Activated T-helper 1 cell treated with anti-CD3 and anti-CD28 coated beads, Interleukin-12 subunit alpha, Interleukin-12 subunit beta, Interleukin-2, Interleukin-4 antibody, amounts not matched to agents 30 ng/mL and 10 ng/mL and 1 ng/mL, durations not matched to agents 14 hours and 24 hours and 36 hours (primary cell): ENCODE measurements at regions not wholly inside any gene's neighbourhood (a gene's known extent, or its start where the extent isn't known, plus 50 kb on each side); places are given as distances from the start of the nearest gene placed in this dataset.
"Not testable (repeated sequence)": the region's sequence is repeated elsewhere in the genome, so short reads cannot be mapped to it uniquely, and the experiment has no call there.

Source experiments
- DNase-seq: peaks from one replicate; pipeline ENCODE4 v3.0.0; 2021; ENCODE audit warnings: low spot score
- H3K27ac Mint-ChIP-seq: one replicate; pipeline ENCODE4 v1.8.0; 2021; ENCODE audit warnings: mild to moderate bottlenecking, mixed read lengths
- H3K27me3 Mint-ChIP-seq: one replicate; pipeline ENCODE4 v1.8.0; 2022; ENCODE audit warnings: mild to moderate bottlenecking, moderate library complexity, mixed read lengths; ENCODE audit not compliant: insufficient read depth
- H3K36me3 Mint-ChIP-seq: one replicate; pipeline ENCODE4 v1.8.0; 2021; ENCODE audit warnings: low read depth, mixed read lengths
- H3K4me1 Mint-ChIP-seq: one replicate; pipeline ENCODE4 v1.8.0; 2021; ENCODE audit warnings: low read depth, mixed read lengths
- H3K4me3 Mint-ChIP-seq: one replicate; pipeline ENCODE4 v1.8.0; 2021; ENCODE audit warnings: mild to moderate bottlenecking, moderate library complexity, mixed read lengths
- H3K9me3 Mint-ChIP-seq: one replicate; pipeline ENCODE4 v1.8.0; 2021; ENCODE audit warnings: mixed read lengths
- intact Hi-C: fragments of 100-400 bp; cut with micrococcal nuclease; formaldehyde crosslinking; loops from one replicate; pipeline ENCODE4 v1.15.1; 2024

DNA sequence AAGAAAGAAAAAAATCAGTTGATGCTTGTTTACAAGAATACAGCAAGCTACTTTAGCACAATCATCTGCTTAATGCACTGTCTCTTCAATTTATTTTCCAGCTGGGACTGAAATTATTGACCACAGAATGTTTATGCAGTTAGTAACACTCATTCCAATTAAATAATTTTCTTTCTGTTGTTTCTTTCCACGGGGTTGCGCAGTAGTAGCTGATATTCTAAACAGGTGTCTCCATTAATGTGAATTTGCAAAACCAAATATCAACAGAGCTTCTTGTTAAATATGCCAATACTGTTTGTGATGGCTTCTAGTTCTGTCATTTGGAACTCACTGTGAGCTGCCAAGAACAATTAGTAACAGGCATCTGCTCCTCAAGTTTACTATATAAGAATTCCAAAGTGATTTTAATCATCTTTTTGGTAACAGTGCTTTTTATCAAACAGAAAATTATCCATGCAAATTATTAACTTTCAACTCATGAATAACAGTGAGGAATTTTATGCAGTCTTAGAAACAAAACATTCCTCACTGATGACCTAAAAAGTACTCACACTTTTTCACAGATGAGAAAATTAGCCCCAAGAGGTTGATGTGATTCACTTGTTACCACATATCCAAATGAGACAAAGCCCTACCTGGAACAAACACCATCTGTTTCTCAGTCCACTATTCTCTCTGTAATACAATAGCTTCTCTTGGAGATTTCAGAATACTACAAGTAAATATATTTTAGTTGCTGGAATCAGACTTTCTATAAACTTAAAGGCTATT lies 567.6 kb upstream of the RGMB start:
- Mint-ChIP-seq H3K27me3 (no peaks in the 10 kb centered on the region), H3K27ac (no peak overlapping the region), H3K4me1 (no peaks in the 10 kb centered on the region), H3K36me3 (no peaks in the 10 kb centered on the region), H3K4me3 (no peak overlapping the region), H3K9me3 (no peaks in the 10 kb centered on the region)
- intact Hi-C loops: no loop called here
- DNase-seq: no peak

DNA sequence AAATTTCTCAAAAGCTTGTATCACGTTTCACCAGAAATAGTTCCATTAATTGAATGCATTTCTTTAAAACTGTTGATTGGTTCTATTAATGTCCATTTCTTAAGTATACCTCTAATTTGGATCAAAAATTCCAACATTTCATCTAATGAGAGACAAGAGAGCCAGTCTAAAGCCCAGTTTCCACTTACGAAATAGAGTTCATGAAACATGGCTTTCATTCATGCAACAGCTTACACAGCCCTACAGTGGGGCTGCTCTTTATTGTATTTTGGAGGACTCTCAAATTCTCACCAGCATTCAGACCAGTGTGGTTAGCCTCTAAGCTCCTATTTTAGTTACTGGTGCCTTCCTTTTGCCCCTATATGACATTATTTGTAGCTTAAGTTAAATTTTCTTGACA lies 566.9 kb upstream of the RGMB start:
- no peak for DNase-seq
- H3K27ac Mint-ChIP-seq: no peak overlapping the region
- H3K4me3 Mint-ChIP-seq: no peak overlapping the region
- H3K36me3 Mint-ChIP-seq: no peaks in the 10 kb centered on the region
- no peaks in the 10 kb centered on the region for H3K27me3 Mint-ChIP-seq
- intact Hi-C loops: no loop called here
- no peaks in the 10 kb centered on the region for H3K4me1 Mint-ChIP-seq
- no peaks in the 10 kb centered on the region for H3K9me3 Mint-ChIP-seq

DNA sequence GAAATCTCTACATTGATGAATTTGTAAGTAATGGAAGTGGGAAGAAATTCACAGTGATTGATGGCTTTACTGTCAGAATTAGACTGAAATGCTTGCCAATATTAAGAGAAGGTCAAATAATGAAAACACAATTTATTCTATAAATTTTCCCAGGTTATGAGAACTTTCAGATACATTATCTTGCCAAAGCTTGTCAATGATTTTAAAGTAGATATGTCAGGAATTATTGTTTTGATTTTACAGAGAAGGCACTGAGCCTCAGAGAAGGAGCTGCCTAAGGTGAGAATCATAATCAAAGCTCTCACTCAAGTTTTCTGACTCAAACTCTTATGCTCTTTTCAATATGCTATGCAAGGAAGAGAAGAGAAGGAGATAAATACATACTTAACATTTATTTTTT lies 564.0 kb upstream of the RGMB start:
- H3K4me1 Mint-ChIP-seq: no peaks in the 10 kb centered on the region
- H3K9me3 Mint-ChIP-seq: no peaks in the 10 kb centered on the region
- no peak for DNase-seq
- no peaks in the 10 kb centered on the region for H3K27me3 Mint-ChIP-seq
- H3K27ac Mint-ChIP-seq: no peak overlapping the region
- no peaks in the 10 kb centered on the region for H3K36me3 Mint-ChIP-seq
- no peak overlapping the region for H3K4me3 Mint-ChIP-seq
- intact Hi-C loops: no loop called here

DNA sequence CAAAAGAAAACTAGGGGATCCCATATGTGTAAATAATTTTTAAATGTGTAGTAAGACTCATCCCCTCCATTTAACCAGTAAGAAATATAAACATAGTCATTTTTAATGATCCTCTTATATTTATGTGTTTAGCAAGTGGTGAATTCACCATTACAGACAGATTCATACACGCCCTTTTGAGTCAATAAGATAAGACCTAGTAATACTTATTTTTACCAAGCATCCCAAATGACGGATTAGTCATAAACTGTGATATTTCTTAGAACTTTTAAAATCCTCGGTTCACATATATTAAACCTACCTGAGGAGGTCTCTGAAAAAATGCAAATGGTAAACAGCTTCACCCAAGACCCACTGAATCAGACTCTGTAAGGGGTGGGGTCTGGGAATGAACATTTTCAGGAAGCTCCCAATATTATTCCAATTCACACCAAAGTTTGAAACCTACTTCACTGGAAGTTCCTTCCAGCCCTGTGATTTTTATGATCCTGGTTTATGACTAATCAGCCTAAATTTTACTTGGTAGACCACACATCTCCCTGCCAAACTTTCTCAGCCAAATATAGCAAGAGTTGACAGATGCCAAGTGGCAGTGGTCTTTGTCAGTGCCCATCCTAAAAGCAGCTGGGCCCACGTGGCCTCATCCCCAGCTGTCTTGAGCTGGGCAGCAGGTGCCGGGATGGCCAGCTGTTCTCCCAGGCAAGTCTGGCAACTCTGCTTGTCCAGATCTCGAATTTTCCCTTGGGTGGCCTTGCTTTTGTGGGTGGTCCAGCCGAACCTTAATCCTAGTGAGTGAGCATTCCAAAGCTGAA lies 559.0 kb upstream of the RGMB start:
- Mint-ChIP-seq H3K4me1 (peaks cover 5% of the 10 kb centered on the region), H3K9me3 (no peaks in the 10 kb centered on the region), H3K27ac (no peak overlapping the region), H3K27me3 (no peaks in the 10 kb centered on the region), H3K4me3 (no peak overlapping the region), H3K36me3 (no peaks in the 10 kb centered on the region)
- intact Hi-C loops: no loop called here
- DNase-seq: no peak

DNA sequence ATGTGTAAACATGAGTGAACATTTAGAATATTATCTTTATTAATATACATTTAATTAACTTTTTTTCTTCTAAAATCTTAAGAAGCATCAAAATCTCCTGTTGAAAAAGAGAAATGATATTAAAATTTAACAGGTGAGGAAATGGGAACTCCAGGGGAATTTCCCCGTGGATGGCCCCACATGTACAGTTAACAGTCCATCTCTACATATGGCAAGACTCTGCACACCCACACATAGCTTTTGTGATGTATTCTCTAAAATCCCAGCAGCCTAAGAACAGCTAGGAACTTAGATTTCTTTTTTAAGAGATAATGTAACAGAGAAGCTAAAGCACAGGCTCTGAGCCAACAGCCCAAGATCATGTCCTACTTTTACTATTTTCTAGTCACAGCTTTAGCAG lies 556.3 kb upstream of the RGMB start:
- H3K27me3 Mint-ChIP-seq: no peaks in the 10 kb centered on the region
- H3K27ac Mint-ChIP-seq: no peak overlapping the region
- no peaks in the 10 kb centered on the region for H3K36me3 Mint-ChIP-seq
- no peak overlapping the region for H3K4me3 Mint-ChIP-seq
- intact Hi-C loops: no loop called here
- DNase-seq: no peak
- peaks cover 5% of the 10 kb centered on the region for H3K4me1 Mint-ChIP-seq
- H3K9me3 Mint-ChIP-seq: no peaks in the 10 kb centered on the region

DNA sequence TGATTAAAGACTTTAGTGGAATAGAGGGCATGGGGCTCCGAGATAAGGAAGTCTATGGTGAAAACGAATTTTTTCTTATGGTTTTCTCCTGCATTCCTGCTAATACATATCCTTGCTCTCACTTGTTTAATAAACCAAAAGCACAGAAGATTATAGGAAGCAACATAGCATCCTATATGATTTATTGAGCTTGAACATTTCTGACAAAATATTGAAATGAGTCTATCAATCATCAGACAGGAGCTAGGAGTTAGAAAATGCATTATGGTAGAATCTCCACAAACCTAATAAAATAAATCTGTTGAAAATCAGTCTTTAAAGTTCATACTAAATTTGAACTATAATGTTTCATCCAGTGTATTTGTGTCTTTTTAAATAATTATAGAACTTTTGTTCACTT lies 554.6 kb upstream of the RGMB start:
- Mint-ChIP-seq H3K4me1 (peaks cover 5% of the 10 kb centered on the region), H3K4me3 (no peak overlapping the region)
- DNase-seq: no peak

DNA sequence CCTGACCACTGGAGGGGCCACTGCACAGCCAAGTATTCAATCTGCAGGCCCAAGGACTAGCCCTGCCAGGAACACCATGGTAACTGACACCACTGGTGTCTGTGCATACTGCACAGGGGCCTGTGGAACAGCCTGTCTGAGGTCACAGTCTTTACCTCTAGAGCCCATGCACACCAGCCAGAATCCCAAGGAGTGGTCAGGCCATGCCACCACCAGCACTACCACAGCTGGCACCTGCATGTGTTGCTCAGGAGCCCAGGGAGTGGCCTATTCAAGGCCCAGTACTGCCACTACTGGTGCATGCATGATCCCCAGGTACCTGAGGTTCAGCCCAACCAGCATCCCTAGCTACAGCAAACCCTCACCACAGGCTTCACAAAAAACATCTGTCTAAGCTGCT lies 546.0 kb upstream of the RGMB start:
- intact Hi-C loops: no loop called here
- no peak overlapping the region for H3K4me3 Mint-ChIP-seq
- no peaks in the 10 kb centered on the region for H3K4me1 Mint-ChIP-seq
- peaks cover 8% of the 10 kb centered on the region for H3K9me3 Mint-ChIP-seq
- DNase-seq: no peak
- no peak overlapping the region for H3K27ac Mint-ChIP-seq
- no peaks in the 10 kb centered on the region for H3K27me3 Mint-ChIP-seq
- H3K36me3 Mint-ChIP-seq: no peaks in the 10 kb centered on the region

More for the DNA sequence above, 554.6 kb upstream of the RGMB start:
- Mint-ChIP-seq H3K27me3 (no peaks in the 10 kb centered on the region), H3K27ac (no peak overlapping the region), H3K36me3 (no peaks in the 10 kb centered on the region), H3K9me3 (peaks cover 3% of the 10 kb centered on the region)
- intact Hi-C loops: no loop called here

DNA sequence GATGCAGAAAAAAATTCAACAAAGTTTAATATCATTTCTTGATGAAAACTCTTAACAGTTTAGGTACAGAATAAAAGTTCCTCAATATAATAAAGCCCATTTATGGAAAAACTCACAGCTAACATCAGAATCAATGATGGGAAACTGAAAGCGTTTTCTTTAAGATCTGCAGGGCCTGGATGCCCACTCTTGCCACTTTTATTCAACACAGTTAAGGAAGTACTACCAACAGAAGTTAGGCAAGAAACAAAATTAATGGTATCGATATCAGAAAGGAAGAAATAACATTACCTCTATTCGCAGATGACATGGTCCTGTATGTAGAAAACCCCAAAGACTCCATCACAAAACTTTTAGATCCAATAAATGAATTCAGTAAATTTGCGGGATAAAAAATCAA lies 542.4 kb upstream of the RGMB start:
- H3K36me3 Mint-ChIP-seq: no peaks in the 10 kb centered on the region
- intact Hi-C loops: loop anchor here (5.0 kb wide), 1 partner anchor 541 kb away; the partner anchor contains the start of gene RGMB
- no peak overlapping the region for H3K4me3 Mint-ChIP-seq
- no peak for DNase-seq
- H3K4me1 Mint-ChIP-seq: no peaks in the 10 kb centered on the region
- H3K9me3 Mint-ChIP-seq: peaks cover 6% of the 10 kb centered on the region
- H3K27ac Mint-ChIP-seq: no peak overlapping the region
- no peaks in the 10 kb centered on the region for H3K27me3 Mint-ChIP-seq

DNA sequence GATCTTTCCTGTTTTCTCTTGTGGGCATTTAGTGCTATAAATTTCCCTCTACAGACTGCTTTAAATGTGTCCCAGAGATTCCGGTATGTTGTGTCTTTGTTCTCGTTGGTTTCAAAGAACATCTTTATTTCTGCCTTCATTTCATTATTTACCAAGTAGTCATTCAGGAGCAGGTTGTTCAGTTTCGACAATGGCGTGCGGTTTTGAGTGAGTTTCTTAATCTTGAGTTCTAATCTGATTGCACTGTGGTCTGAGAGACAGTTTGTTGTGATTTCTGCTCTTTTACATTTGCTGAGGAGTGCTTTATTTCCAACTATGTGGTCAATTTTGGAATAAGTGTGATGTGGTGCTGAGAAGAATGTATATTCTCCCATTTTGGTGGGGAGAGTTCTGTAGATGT lies 535.7 kb upstream of the RGMB start:
- peaks cover 19% of the 10 kb centered on the region for H3K9me3 Mint-ChIP-seq
- intact Hi-C loops, H3K4me3 Mint-ChIP-seq, H3K27ac Mint-ChIP-seq, DNase-seq, H3K4me1 Mint-ChIP-seq, H3K27me3 Mint-ChIP-seq, H3K36me3 Mint-ChIP-seq: not testable (repeated sequence)

DNA sequence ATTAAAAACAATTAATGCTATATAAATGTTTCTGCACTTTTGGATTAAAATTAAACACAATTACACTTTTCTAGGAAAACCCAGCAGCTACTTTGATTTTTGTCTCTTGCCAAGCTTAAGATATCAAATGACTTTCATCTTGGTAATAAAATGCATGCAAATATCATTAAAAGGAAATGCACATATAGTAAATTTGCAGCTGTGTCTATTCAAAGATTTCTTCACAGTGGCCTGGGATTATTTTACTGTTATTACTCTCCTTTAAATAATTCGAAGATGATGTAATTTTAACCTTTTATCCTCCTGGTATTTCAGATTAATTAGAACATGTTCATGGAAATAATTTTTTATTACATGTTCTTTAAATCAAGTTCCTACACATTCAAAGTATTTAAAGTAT lies 529.5 kb upstream of the RGMB start:
- Mint-ChIP-seq H3K4me1 (no peaks in the 10 kb centered on the region), H3K4me3 (no peak overlapping the region), H3K27me3 (no peaks in the 10 kb centered on the region), H3K27ac (no peak overlapping the region), H3K36me3 (no peaks in the 10 kb centered on the region), H3K9me3 (no peaks in the 10 kb centered on the region)
- no peak for DNase-seq
- intact Hi-C loops: no loop called here

DNA sequence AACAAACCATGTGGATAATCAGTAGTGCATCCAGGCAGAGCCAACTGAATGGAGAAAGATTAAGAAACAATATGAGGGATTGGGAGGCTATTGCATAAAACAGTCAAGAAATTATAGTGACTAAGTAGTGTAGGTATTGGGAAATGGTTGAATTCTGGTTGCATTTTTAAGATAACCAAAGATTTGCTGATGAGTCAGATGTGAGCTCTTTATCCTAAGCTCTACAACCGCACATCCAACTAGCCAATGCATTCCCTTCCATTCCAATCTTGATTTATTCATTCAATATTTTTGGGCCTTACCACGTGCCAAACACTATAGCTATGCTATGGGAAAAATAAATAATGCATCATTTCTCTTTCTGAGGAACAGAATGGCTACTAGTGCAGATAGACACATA lies 524.5 kb upstream of the RGMB start:
- H3K27ac Mint-ChIP-seq: no peak overlapping the region
- no peaks in the 10 kb centered on the region for H3K27me3 Mint-ChIP-seq
- no peak overlapping the region for H3K4me3 Mint-ChIP-seq
- DNase-seq: no peak
- H3K9me3 Mint-ChIP-seq: no peaks in the 10 kb centered on the region
- intact Hi-C loops: no loop called here
- H3K36me3 Mint-ChIP-seq: no peaks in the 10 kb centered on the region
- no peaks in the 10 kb centered on the region for H3K4me1 Mint-ChIP-seq

DNA sequence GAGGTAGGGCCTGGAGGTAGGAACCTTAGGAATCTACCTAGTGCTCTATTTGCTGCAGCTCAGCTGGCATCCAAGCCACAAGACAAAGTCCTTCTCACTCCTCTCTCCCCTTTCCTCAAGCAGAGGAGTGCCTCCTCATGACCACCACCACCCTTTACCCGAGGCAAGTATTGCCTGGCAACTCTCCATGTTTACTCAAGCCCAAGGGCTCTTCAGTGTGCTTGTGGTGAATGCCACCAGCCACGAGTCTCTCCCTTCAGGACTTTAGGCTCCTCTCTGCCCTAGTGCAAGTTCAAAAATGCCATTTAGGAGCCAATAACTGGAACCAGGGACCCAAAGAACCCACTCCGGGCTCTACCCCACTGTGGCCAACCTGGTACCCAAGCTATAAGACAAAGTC lies 514.5 kb upstream of the RGMB start:
- Mint-ChIP-seq H3K9me3 (no peaks in the 10 kb centered on the region), H3K27ac (no peak overlapping the region), H3K27me3 (no peaks in the 10 kb centered on the region), H3K36me3 (no peaks in the 10 kb centered on the region), H3K4me1 (no peaks in the 10 kb centered on the region), H3K4me3 (no peak overlapping the region)
- intact Hi-C loops: no loop called here
- no peak for DNase-seq

DNA sequence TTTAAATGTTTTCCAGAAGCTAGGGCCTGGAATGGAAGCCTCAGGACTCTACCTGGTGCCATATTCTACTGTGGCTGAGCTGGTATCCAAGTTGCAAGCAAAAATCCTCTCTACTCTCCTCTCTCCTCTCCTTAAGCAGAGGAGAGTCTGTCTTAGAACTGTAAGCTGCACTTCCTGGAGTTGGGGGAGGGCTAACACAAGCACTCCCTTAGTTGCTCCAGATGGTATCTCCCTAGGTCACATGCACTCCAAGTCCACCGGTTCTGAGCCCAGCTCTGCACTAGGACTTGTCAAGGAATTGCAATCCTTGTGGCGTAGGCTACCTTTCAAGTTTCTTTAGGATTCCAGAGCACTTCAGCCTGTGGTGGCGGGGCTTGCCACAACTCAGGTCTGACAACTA lies 513.9 kb upstream of the RGMB start:
- Mint-ChIP-seq H3K9me3 (no peaks in the 10 kb centered on the region), H3K27me3 (no peaks in the 10 kb centered on the region), H3K36me3 (no peaks in the 10 kb centered on the region), H3K4me1 (no peaks in the 10 kb centered on the region), H3K27ac (no peak overlapping the region), H3K4me3 (no peak overlapping the region)
- intact Hi-C loops: no loop called here
- DNase-seq: no peak
